ENCODE measurements at regions not wholly inside any gene's neighbourhood (a gene's known extent, or its start where the extent isn't known, plus 50 kb on each side); places are given as distances from the start of the nearest gene placed in this dataset.

- no peak for TF ChIP-seq POLR2A (IDR thresholded peaks at IDR 0.05)
- no peak for TF ChIP-seq CTCF (IDR thresholded peaks at IDR 0.05 in 4 of 5, conservative IDR thresholded peaks at IDR 0.05 in 1 of 5)
Observed at GRCh38 chr1:219862366-219862765, 66.0 kb downstream of the SLC30A10 start.
